ENCODE measurements at regions not wholly inside any gene's neighbourhood (a gene's known extent, or its start where the extent isn't known, plus 50 kb on each side); places are given as distances from the start of the nearest gene placed in this dataset.

DNA sequence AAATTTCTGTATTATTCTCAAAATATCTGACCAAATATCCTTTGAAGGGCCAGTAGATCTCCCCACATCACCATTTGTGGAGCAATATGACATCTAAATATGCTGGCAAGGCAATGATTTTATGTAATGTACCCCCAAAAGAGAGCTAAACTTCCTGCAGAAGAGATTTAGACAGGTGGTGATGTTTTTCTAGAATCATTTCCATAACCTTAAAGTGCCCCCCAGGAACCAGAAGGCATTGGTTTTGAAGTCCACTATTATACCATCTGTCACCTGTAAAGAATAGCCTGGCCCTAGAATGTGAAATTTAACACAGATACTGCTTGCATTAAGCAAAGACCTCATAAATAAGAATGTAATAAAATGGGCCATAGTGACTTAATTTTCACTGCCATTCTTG, 77.9 kb upstream of the ABLIM1 start (continued):
- TF ChIP-seq, protein P1, sequence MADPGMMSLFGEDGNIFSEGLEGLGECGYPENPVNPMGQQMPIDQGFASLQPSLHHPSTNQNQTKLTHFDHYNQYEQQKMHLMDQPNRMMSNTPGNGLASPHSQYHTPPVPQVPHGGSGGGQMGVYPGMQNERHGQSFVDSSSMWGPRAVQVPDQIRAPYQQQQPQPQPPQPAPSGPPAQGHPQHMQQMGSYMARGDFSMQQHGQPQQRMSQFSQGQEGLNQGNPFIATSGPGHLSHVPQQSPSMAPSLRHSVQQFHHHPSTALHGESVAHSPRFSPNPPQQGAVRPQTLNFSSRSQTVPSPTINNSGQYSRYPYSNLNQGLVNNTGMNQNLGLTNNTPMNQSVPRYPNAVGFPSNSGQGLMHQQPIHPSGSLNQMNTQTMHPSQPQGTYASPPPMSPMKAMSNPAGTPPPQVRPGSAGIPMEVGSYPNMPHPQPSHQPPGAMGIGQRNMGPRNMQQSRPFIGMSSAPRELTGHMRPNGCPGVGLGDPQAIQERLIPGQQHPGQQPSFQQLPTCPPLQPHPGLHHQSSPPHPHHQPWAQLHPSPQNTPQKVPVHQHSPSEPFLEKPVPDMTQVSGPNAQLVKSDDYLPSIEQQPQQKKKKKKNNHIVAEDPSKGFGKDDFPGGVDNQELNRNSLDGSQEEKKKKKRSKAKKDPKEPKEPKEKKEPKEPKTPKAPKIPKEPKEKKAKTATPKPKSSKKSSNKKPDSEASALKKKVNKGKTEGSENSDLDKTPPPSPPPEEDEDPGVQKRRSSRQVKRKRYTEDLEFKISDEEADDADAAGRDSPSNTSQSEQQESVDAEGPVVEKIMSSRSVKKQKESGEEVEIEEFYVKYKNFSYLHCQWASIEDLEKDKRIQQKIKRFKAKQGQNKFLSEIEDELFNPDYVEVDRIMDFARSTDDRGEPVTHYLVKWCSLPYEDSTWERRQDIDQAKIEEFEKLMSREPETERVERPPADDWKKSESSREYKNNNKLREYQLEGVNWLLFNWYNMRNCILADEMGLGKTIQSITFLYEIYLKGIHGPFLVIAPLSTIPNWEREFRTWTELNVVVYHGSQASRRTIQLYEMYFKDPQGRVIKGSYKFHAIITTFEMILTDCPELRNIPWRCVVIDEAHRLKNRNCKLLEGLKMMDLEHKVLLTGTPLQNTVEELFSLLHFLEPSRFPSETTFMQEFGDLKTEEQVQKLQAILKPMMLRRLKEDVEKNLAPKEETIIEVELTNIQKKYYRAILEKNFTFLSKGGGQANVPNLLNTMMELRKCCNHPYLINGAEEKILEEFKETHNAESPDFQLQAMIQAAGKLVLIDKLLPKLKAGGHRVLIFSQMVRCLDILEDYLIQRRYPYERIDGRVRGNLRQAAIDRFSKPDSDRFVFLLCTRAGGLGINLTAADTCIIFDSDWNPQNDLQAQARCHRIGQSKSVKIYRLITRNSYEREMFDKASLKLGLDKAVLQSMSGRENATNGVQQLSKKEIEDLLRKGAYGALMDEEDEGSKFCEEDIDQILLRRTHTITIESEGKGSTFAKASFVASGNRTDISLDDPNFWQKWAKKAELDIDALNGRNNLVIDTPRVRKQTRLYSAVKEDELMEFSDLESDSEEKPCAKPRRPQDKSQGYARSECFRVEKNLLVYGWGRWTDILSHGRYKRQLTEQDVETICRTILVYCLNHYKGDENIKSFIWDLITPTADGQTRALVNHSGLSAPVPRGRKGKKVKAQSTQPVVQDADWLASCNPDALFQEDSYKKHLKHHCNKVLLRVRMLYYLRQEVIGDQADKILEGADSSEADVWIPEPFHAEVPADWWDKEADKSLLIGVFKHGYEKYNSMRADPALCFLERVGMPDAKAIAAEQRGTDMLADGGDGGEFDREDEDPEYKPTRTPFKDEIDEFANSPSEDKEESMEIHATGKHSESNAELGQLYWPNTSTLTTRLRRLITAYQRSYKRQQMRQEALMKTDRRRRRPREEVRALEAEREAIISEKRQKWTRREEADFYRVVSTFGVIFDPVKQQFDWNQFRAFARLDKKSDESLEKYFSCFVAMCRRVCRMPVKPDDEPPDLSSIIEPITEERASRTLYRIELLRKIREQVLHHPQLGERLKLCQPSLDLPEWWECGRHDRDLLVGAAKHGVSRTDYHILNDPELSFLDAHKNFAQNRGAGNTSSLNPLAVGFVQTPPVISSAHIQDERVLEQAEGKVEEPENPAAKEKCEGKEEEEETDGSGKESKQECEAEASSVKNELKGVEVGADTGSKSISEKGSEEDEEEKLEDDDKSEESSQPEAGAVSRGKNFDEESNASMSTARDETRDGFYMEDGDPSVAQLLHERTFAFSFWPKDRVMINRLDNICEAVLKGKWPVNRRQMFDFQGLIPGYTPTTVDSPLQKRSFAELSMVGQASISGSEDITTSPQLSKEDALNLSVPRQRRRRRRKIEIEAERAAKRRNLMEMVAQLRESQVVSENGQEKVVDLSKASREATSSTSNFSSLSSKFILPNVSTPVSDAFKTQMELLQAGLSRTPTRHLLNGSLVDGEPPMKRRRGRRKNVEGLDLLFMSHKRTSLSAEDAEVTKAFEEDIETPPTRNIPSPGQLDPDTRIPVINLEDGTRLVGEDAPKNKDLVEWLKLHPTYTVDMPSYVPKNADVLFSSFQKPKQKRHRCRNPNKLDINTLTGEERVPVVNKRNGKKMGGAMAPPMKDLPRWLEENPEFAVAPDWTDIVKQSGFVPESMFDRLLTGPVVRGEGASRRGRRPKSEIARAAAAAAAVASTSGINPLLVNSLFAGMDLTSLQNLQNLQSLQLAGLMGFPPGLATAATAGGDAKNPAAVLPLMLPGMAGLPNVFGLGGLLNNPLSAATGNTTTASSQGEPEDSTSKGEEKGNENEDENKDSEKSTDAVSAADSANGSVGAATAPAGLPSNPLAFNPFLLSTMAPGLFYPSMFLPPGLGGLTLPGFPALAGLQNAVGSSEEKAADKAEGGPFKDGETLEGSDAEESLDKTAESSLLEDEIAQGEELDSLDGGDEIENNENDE (IDR thresholded peaks at IDR 0.05; ENCODE audit: insufficient replicate concordance, low read length), result no peak
- no peak for TF ChIP-seq TAF1 (IDR thresholded peaks at IDR 0.05; ENCODE audit: low read depth, low read length)
- TF ChIP-seq BACH1 (IDR thresholded peaks at IDR 0.05; ENCODE audit: low read length), result no peak
- no peak for TF ChIP-seq KDM1A (IDR thresholded peaks at IDR 0.05; ENCODE audit: borderline replicate concordance, low read length)
- no peak for TF ChIP-seq MAFK (IDR thresholded peaks at IDR 0.05; ENCODE audit: low read depth, low read length)
- TF ChIP-seq NRF1 (IDR thresholded peaks at IDR 0.05; ENCODE audit: low read depth, low read length), result no peak
- TF ChIP-seq TEAD4 (IDR thresholded peaks at IDR 0.05; ENCODE audit: low read depth, low read length), result no peak
